Endodermal cell (in vitro differentiated cells): ENCODE measurements at regions not wholly inside any gene's neighbourhood (a gene's known extent, or its start where the extent isn't known, plus 50 kb on each side); places are given as distances from the start of the nearest gene placed in this dataset.

Experiments used
- DNase-seq: peaks from one replicate; pipeline ENCODE4 v3.0.0-alpha.2; 2017
- H3K27ac ChIP-seq: 2 replicates; pipeline ENCODE4 v1.5.1; 2013; ENCODE audit warnings: mild to moderate bottlenecking, low read depth, low read length, moderate library complexity
- H3K27me3 ChIP-seq: 2 replicates; pipeline ENCODE4 v1.6.1; 2013; ENCODE audit warnings: mild to moderate bottlenecking, low read length, moderate library complexity; ENCODE audit not compliant: insufficient read depth, control insufficient read depth, poor library complexity, severe bottlenecking
- H3K36me3 ChIP-seq: 2 replicates; pipeline ENCODE4 v1.7.0; 2013; ENCODE audit warnings: mild to moderate bottlenecking, low read length, moderate library complexity; ENCODE audit not compliant: control insufficient read depth, insufficient read depth
- H3K4me1 ChIP-seq: one replicate; pipeline ENCODE4 v1.7.0; 2013; ENCODE audit warnings: low read length; ENCODE audit not compliant: control insufficient read depth, insufficient read depth
- H3K4me3 ChIP-seq: 2 replicates; pipeline ENCODE4 v1.5.1; 2013; ENCODE audit warnings: mild to moderate bottlenecking, low read length, moderate library complexity
- H3K9ac ChIP-seq: 2 replicates; pipeline ENCODE4 v1.6.1; 2013; ENCODE audit warnings: mild to moderate bottlenecking, low read length, moderate library complexity; ENCODE audit not compliant: poor library complexity, severe bottlenecking; ENCODE audit errors: extremely low read depth
- H3K9me3 ChIP-seq: 2 replicates; pipeline ENCODE4 v1.6.1; 2013; ENCODE audit warnings: mild to moderate bottlenecking, low read length, moderate library complexity; ENCODE audit not compliant: control insufficient read depth
- H3K27ac Mint-ChIP-seq: 2 replicates; pipeline ENCODE4 v1.8.0; 2020; ENCODE audit warnings: mixed read lengths
- H3K27me3 Mint-ChIP-seq: 2 replicates; pipeline ENCODE4 v1.8.0; 2021; ENCODE audit warnings: mild to moderate bottlenecking, mixed read lengths; ENCODE audit not compliant: insufficient read depth
- H3K36me3 Mint-ChIP-seq: 2 replicates; pipeline ENCODE4 v1.8.0; 2020; ENCODE audit warnings: low read depth, mixed read lengths
- H3K4me1 Mint-ChIP-seq: 2 replicates; pipeline ENCODE4 v1.8.0; 2020; ENCODE audit warnings: mixed read lengths
- H3K4me3 Mint-ChIP-seq: 2 replicates; pipeline ENCODE4 v1.8.0; 2020; ENCODE audit warnings: mild to moderate bottlenecking, moderate library complexity, mixed read lengths
- H3K9me3 Mint-ChIP-seq: 2 replicates; pipeline ENCODE4 v1.8.0; 2020; ENCODE audit warnings: mild to moderate bottlenecking, mixed read lengths
- WGBS, 2 experiments: methylation state at CpG; one replicate each; pipeline versions ENCODE4 v1.1.5 to v1.1.7; 2013; ENCODE audit warnings: missing lambda C conversion rate in 2 of 2, mixed read lengths in 1 of 2; ENCODE audit not compliant: insufficient coverage in 1 of 2, insufficient read length in 1 of 2; 5-methylcytosine and 5-hydroxymethylcytosine counted together
- TF ChIP-seq, protein P1 (sequence below): fragments of 200-600 bp; sonication (generic); conservative IDR thresholded peaks from 2 replicates; pipeline ENCODE4 v1.5.0; 2021; ENCODE audit warnings: antibody characterized with exemption, mild to moderate bottlenecking

DNA sequence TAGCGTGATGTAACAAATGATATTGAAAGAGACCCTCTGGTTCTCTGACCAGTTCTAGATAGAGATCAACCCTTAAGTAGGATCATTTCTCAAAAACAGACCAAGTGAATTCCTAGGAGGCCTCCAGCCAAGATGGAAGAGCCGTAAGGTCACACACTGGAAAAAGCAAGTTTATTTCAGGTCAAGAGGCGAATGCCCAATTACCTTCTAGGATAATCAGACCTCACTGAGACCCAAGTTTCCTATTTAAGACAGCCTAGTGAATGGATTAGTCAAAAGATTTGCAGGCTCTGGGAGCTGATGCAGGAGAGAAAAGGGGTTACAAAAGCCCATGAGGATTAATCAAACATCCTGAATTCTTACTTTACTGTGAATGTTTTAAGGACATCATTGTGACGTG is 486.1 kb upstream of the NRP1 start:
- no peak overlapping the region for H3K27ac ChIP-seq
- TF ChIP-seq, protein P1, sequence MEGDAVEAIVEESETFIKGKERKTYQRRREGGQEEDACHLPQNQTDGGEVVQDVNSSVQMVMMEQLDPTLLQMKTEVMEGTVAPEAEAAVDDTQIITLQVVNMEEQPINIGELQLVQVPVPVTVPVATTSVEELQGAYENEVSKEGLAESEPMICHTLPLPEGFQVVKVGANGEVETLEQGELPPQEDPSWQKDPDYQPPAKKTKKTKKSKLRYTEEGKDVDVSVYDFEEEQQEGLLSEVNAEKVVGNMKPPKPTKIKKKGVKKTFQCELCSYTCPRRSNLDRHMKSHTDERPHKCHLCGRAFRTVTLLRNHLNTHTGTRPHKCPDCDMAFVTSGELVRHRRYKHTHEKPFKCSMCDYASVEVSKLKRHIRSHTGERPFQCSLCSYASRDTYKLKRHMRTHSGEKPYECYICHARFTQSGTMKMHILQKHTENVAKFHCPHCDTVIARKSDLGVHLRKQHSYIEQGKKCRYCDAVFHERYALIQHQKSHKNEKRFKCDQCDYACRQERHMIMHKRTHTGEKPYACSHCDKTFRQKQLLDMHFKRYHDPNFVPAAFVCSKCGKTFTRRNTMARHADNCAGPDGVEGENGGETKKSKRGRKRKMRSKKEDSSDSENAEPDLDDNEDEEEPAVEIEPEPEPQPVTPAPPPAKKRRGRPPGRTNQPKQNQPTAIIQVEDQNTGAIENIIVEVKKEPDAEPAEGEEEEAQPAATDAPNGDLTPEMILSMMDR = no peak
- H3K27me3 ChIP-seq = no peaks in the 10 kb centered on the region
- no peak overlapping the region for H3K9ac ChIP-seq
- no peaks in the 10 kb centered on the region for H3K36me3 Mint-ChIP-seq
- no peaks in the 10 kb centered on the region for H3K4me1 ChIP-seq
- H3K9me3 ChIP-seq = no peaks in the 10 kb centered on the region
- no peak overlapping the region for H3K4me3 ChIP-seq
- H3K9me3 Mint-ChIP-seq = no peaks in the 10 kb centered on the region
- H3K36me3 ChIP-seq = no peaks in the 10 kb centered on the region
- H3K27me3 Mint-ChIP-seq = no peaks in the 10 kb centered on the region
- no peak overlapping the region for H3K4me3 Mint-ChIP-seq
- peaks cover 6% of the 10 kb centered on the region for H3K4me1 Mint-ChIP-seq
- no peak for DNase-seq
- WGBS, 2 experiments = 87 to 96% methylated on average over 2 to 4 of the region's 4 CpGs
- H3K27ac Mint-ChIP-seq = no peak overlapping the region

DNA sequence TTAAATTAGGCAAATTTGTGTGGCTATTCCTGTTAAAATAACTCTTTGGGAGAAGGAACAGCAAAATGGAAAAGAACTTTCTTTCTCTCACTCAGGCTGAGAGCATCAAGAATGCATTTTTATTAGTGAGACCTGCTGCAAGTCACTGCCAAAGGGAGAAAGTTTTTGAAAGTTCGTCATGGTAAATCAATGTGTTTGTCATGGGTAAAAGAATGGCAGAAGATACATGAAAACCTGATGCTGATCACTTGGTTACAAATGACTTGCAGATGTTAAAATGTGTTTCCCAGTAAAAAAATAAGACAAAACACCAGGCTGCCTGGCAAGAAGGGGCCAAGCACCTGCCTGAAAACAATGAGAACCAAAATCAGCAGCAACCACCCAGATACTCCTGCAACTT is 484.7 kb upstream of the NRP1 start:
- peaks cover 6% of the 10 kb centered on the region for H3K4me1 Mint-ChIP-seq
- H3K9me3 Mint-ChIP-seq = peaks cover 3% of the 10 kb centered on the region
- no peak overlapping the region for H3K4me3 ChIP-seq
- no peaks in the 10 kb centered on the region for H3K36me3 ChIP-seq
- H3K36me3 Mint-ChIP-seq = no peaks in the 10 kb centered on the region
- no peak overlapping the region for H3K4me3 Mint-ChIP-seq
- no peaks in the 10 kb centered on the region for H3K4me1 ChIP-seq
- H3K27me3 ChIP-seq = no peaks in the 10 kb centered on the region
- TF ChIP-seq, protein P1 = no peak
- no peaks in the 10 kb centered on the region for H3K27me3 Mint-ChIP-seq
- H3K27ac ChIP-seq = no peak overlapping the region
- H3K9ac ChIP-seq = no peak overlapping the region
- peaks cover 3% of the 10 kb centered on the region for H3K9me3 ChIP-seq
- no peak for DNase-seq
- WGBS, 2 experiments = 73 to 84% methylated on average over 1 of the region's 1 CpG
- H3K27ac Mint-ChIP-seq = no peak overlapping the region

DNA sequence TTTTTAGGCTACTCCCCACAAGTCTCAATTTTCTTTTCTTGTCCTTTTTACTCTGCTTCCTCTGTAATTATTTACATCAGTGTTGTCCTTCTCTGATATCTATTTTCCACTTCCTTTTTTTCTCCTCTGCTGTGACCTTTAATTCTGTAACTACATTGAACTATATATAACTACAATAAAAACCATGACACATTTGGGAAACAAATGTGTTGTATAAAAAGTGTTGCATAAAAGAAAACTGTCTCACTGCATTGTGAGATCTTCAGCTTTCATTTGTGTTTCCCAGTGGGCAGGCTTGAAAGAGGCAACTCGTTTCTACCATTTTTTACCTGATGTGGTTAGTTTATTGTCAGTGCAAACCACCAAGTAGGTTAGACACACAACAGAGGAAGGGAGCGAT is 483.9 kb upstream of the NRP1 start:
- Mint-ChIP-seq H3K36me3 (no peaks in the 10 kb centered on the region), H3K4me3 (no peak overlapping the region), H3K9me3 (peaks cover 4% of the 10 kb centered on the region), H3K27ac (no peak overlapping the region), H3K27me3 (no peaks in the 10 kb centered on the region), H3K4me1 (peaks cover 6% of the 10 kb centered on the region)
- H3K9ac ChIP-seq = no peak overlapping the region
- DNase-seq = no peak
- H3K4me3 ChIP-seq = no peak overlapping the region
- no peaks in the 10 kb centered on the region for H3K27me3 ChIP-seq
- no peaks in the 10 kb centered on the region for H3K4me1 ChIP-seq
- H3K9me3 ChIP-seq = peaks cover 12% of the 10 kb centered on the region
- 90 to 94% methylated on average over 2 of the region's 2 CpGs for WGBS, 2 experiments
- no peak overlapping the region for H3K27ac ChIP-seq
- TF ChIP-seq, protein P1 = no peak
- H3K36me3 ChIP-seq = no peaks in the 10 kb centered on the region
